ENCODE measurements at regions not wholly inside any gene's neighbourhood (a gene's known extent, or its start where the extent isn't known, plus 50 kb on each side); places are given as distances from the start of the nearest gene placed in this dataset.

- Histone ChIP-seq H3F3A (ENCODE audit: insufficient read depth) (no peaks in the 10 kb centered on the region), H4K20me1 (ENCODE audit: low read depth, low read length) (no peaks in the 10 kb centered on the region), H3K9ac (ENCODE audit: low read length) (no peak overlapping the region), H3K79me2 (ENCODE audit: insufficient read depth, low read length) (no peaks in the 10 kb centered on the region), H3K9me2 (replicated peaks; ENCODE audit: insufficient read depth, low read length) (no peaks in the 10 kb centered on the region), H3K27ac (ENCODE audit: low read depth, low read length) (no peak overlapping the region), H3K27me3 (ENCODE audit: low read length) (no peaks in the 10 kb centered on the region), H3K36me3 (ENCODE audit: low read length) (no peaks in the 10 kb centered on the region), H3K4me3 (ENCODE audit: insufficient read depth, low read length, poor library complexity, severe bottlenecking) (no peak overlapping the region), H3K9me3 (ENCODE audit: insufficient read depth, low read length) (no peaks in the 10 kb centered on the region), H3K4me2 (ENCODE audit: low read depth, low read length, poor library complexity, severe bottlenecking) (no peak overlapping the region), H2AFZ (ENCODE audit: low read depth, low read length, severe bottlenecking) (no peak overlapping the region)
- no peak for TF ChIP-seq CTCF (IDR thresholded peaks at IDR 0.05; ENCODE audit: insufficient read depth, low read length, poor library complexity, severe bottlenecking)
- TF ChIP-seq EZH2phosphoT487 (conservative IDR thresholded peaks at IDR 0.05; ENCODE audit: low read length), result no peak
These were observed 65.0 kb upstream of the POU3F1 start for GRCh38 chr1:38111589-38111988.

DNA sequence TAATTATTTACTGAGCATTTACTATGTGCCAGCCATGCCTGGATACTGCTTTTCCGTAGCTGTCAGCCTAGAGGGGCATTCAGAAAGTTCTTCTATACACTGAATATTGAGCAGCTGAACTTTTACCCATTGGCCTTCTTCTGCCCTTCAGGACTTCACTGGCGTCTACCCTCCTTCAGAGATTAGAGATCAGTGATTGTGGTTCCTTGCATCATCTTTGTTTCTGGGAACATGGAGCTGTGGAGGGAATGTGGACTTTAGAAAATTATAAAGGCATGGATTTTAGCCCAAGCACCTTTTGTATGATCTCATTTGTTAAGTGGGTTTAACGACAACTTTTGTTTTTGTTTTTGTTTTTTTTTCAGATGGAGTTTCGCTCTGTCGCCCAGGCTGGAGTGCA, 58.7 kb upstream of the POU3F1 start:
- H3K27ac ChIP-seq (ENCODE audit: low read depth, low read length), result no peak overlapping the region
- no peaks in the 10 kb centered on the region for H3K27me3 ChIP-seq (ENCODE audit: low read length)
- no peak overlapping the region for H3K4me3 ChIP-seq (ENCODE audit: insufficient read depth, low read length, poor library complexity, severe bottlenecking)
- no peaks in the 10 kb centered on the region for H3F3A ChIP-seq (ENCODE audit: insufficient read depth)
- no peaks in the 10 kb centered on the region for H3K9me3 ChIP-seq (ENCODE audit: insufficient read depth, low read length)
- H3K36me3 ChIP-seq (ENCODE audit: low read length), result no peaks in the 10 kb centered on the region
- no peak overlapping the region for H2AFZ ChIP-seq (ENCODE audit: low read depth, low read length, severe bottlenecking)
- no peaks in the 10 kb centered on the region for H4K20me1 ChIP-seq (ENCODE audit: low read depth, low read length)
- H3K4me2 ChIP-seq (ENCODE audit: low read depth, low read length, poor library complexity, severe bottlenecking), result no peak overlapping the region
- no peak for TF ChIP-seq CTCF (IDR thresholded peaks at IDR 0.05; ENCODE audit: insufficient read depth, low read length, poor library complexity, severe bottlenecking)
- no peak for TF ChIP-seq EZH2phosphoT487 (conservative IDR thresholded peaks at IDR 0.05; ENCODE audit: low read length)
- no peaks in the 10 kb centered on the region for H3K79me2 ChIP-seq (ENCODE audit: insufficient read depth, low read length)
- H3K9ac ChIP-seq (ENCODE audit: low read length), result no peak overlapping the region
- no peaks in the 10 kb centered on the region for H3K9me2 ChIP-seq (replicated peaks; ENCODE audit: insufficient read depth, low read length)

- H3K79me2 ChIP-seq (ENCODE audit: insufficient read depth, low read length), result no peaks in the 10 kb centered on the region
- no peaks in the 10 kb centered on the region for H3K9me3 ChIP-seq (ENCODE audit: insufficient read depth, low read length)
- no peak overlapping the region for H3K4me3 ChIP-seq (ENCODE audit: insufficient read depth, low read length, poor library complexity, severe bottlenecking)
- no peak overlapping the region for H3K9ac ChIP-seq (ENCODE audit: low read length)
- H4K20me1 ChIP-seq (ENCODE audit: low read depth, low read length), result no peaks in the 10 kb centered on the region
- no peak for TF ChIP-seq CTCF (IDR thresholded peaks at IDR 0.05; ENCODE audit: insufficient read depth, low read length, poor library complexity, severe bottlenecking)
- TF ChIP-seq EZH2phosphoT487 (conservative IDR thresholded peaks at IDR 0.05; ENCODE audit: low read length), result no peak
- no peaks in the 10 kb centered on the region for H3F3A ChIP-seq (ENCODE audit: insufficient read depth)
- H3K4me2 ChIP-seq (ENCODE audit: low read depth, low read length, poor library complexity, severe bottlenecking), result no peak overlapping the region
- H3K9me2 ChIP-seq (replicated peaks; ENCODE audit: insufficient read depth, low read length), result no peaks in the 10 kb centered on the region
- no peaks in the 10 kb centered on the region for H3K36me3 ChIP-seq (ENCODE audit: low read length)
- no peak overlapping the region for H3K27ac ChIP-seq (ENCODE audit: low read depth, low read length)
- no peak overlapping the region for H2AFZ ChIP-seq (ENCODE audit: low read depth, low read length, severe bottlenecking)
- no peaks in the 10 kb centered on the region for H3K27me3 ChIP-seq (ENCODE audit: low read length)
These were observed 56.0 kb upstream of the POU3F1 start for GRCh38 chr1:38102636-38103035.
